NCI-H2171 treated with DMSO at 0.1 percent for 48 hours (cell line): ENCODE measurements at regions not wholly inside any gene's neighbourhood (a gene's known extent, or its start where the extent isn't known, plus 50 kb on each side); places are given as distances from the start of the nearest gene placed in this dataset.
A peak's percentile ranks its signal among the peaks of the same experiment; 100 is the strongest.

Source experiments
- DNase-seq: peaks from one replicate; lab custom pipeline; 2025; lab: John Stamatoyannopoulos, UW

- no peak for DNase-seq
Observed at GRCh38 chr3:168307893-168308292, 212.2 kb upstream of the GOLIM4 start.

DNA sequence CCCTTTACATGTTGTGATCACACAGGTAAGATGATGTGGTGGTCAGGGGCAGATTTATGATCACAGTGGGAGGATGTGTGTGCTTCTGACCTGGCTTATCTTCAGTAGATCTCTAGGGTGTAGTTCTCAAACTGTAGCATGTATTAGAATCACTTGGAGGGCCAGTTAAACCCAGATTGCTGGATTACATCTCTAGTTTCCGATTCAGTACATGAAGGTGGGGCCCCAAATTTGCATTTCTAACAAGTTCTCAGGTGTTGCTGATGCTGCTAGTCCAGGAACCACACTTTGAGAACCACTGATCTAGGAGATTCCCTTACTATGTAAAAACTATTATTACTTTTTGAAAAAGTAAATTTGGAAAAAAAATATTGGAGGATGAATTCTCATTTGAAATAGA lies 199.3 kb upstream of the GOLIM4 start:
- no peak for DNase-seq

GRCh38 chr3:168292296-168292695 lies 196.6 kb upstream of the GOLIM4 start:
- no peak for DNase-seq

- no peak for DNase-seq
Observed at GRCh38 chr3:168289471-168290008, 193.8 kb upstream of the GOLIM4 start.

DNA sequence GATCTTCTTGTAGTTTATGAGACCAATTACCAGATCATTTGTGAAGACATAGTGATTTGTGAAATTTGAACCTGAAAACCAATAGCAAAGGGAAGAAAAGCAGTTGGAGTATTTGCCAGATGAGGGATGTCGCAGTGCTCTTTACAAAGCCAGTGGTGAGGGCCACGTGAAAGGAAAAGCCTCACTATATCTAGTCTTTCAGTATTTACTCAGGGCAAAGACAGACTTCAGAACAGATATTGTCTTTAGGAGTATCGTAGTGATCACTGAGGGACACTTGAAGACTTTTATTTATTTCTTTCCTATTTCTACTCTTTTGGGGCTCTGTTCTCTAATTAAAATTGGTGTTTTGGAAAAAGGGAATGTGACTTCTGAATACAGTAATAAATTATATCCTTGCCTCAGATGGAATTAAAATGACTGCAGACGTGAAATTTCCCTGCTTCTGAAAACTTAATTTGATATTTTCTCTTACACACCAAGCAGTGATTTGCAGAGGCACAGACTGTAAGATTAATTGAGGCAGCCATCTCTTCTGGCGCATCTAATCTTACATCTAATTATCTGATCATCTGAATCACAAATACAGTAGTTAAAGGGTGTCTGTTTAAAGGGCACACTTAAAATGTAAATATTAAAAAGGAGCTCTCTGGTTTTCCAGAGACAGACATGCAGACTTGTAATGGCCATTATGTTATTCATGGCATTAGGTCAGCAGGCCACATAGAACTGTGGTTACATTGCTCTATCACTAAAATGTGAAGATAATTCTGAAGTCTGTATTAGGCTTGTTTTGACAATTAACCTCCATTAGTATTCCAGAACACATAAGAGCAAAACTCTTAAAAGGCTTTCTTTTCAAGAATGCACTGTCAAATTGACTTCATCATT lies 193.0 kb upstream of the GOLIM4 start:
- DNase-seq, result peak; percentile 8

GRCh38 chr3:168285506-168285905 lies 189.8 kb upstream of the GOLIM4 start:
- DNase-seq, result no peak

- no peak for DNase-seq
Observed at GRCh38 chr3:168284728-168285127, 189.0 kb upstream of the GOLIM4 start.

DNA sequence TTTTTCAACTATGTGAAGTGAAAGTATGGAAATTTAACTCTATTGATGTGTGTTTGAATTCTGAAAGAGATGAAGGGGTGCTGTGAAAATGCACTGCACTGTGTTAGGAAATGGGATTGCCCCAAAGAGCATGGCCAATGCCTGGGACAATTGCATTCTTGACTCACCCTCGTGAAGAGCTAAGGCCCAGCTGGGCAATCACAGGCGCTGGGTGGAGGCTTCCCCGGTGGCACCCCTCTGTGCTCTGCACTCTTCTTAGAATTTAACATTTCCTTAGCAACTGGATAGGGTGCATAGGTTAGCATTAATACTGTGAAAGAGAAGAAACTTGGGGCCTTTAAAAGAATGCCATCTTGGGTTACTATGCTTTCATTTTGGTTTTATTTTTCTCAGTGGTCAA lies 179.9 kb upstream of the GOLIM4 start:
- no peak for DNase-seq

DNA sequence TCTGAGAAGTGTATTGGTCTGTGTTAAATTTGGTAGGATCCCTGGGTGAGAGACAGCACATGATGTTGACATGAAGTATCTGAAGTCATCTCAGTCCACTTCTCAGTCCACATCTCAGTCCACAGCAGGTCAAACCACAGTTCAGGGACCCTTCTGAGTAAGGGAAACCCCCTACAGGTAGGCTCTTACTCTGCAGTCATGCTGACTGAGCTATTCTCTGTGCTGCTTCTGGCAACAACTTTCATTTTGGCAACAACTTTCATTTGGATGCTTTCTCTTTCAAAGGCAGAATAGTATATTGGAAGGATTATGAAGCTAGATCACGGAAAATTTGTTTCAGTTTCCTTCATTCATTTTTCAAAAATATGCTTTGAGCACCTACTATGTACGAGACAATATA lies 178.2 kb upstream of the GOLIM4 start:
- no peak for DNase-seq

- DNase-seq, result no peak
Observed at GRCh38 chr3:168273036-168273435, 177.3 kb upstream of the GOLIM4 start.

DNA sequence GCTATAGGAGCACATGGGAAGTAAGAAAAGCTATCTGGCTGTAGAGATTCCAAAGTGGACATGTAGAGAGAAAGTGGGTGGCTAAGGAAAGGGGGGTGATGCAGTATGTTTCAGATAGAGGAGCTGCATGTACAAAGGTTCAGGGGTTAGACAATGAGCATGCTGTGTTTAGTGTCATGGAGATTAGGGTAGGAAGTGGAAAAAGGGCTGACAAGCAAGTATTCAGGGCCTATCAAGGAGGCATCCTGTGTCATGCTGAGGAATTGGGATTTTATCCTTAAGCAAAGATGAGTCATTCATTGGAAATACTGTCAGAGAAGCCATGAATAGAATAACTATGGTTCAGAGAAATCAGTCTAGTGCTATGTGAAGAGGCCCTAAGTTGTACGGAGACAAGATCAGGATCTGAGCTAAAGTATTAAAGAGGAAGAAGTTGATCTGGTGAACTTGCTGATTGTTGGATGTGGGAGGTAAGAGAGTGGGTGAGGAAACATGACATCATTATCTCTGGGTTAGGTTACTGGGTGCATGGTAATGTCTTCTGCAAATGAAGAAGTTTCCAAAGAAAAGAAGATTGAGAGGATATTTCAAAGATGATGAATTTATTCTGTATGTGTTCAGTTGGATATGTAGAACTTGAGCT lies 176.7 kb upstream of the GOLIM4 start:
- no peak for DNase-seq

DNA sequence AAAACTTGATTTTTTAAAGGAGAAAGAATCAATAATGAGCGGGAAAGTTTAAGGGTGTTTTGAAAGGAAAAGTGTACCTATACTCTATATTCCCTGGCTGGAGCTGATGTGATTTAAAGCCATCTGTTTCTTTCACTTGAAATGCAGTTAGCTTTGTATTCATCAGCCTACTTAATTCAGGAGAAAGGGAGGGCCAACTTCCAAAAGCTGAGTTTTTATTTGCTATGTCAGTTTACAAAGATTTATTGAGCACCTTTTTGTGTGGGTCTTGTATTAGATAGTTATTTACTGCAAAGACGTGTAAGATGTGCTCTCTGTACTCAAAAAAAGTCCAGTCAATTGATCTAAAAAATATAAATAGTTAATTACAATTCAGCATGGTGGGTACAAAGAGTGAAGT lies 176.2 kb upstream of the GOLIM4 start:
- DNase-seq, result no peak

GRCh38 chr3:168269001-168269400 lies 173.3 kb upstream of the GOLIM4 start:
- no peak for DNase-seq

DNA sequence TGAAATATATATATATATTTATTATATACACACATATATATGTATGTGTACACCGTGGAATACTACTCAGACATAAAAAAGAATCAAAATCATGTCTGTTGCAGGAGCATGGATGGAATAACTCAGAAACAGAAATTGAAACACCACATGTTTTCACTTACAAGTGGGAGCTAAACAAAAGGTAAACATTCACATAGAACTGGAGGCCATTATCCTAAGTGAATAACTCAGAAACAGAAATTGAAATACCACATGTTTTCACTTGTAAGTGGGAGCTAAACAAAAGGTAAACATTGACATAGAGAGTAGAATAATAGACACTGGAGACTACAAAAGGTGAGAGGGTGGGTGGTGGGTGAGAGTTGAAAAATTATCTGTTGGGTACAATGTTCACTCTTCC lies 171.5 kb upstream of the GOLIM4 start:
- DNase-seq, result no peak

GRCh38 chr3:168266335-168266734 lies 170.6 kb upstream of the GOLIM4 start:
- no peak for DNase-seq

GRCh38 chr3:168262887-168263286 lies 167.2 kb upstream of the GOLIM4 start:
- no peak for DNase-seq

GRCh38 chr3:168260859-168261258 lies 165.1 kb upstream of the GOLIM4 start:
- no peak for DNase-seq

- DNase-seq, result no peak
Observed at GRCh38 chr3:168251371-168251770, 155.6 kb upstream of the GOLIM4 start.

GRCh38 chr3:168250415-168250861 lies 154.7 kb upstream of the GOLIM4 start:
- DNase-seq, result no peak

GRCh38 chr3:168249550-168250414 lies 154.1 kb upstream of the GOLIM4 start:
- peak; percentile 76 for DNase-seq

GRCh38 chr3:168249205-168249549 lies 153.5 kb upstream of the GOLIM4 start:
- DNase-seq, result peak; percentile 64
